ENCODE measurements at regions not wholly inside any gene's neighbourhood (a gene's known extent, or its start where the extent isn't known, plus 50 kb on each side); places are given as distances from the start of the nearest gene placed in this dataset.

GRCh38 chr13:50685491-50685890 lies 158.0 kb downstream of the DLEU7 start:
- peak; percentile 84 to 89 (median 87) for DNase-seq
- TF ChIP-seq POLR2A (IDR thresholded peaks at IDR 0.05), result no peak
- no peak for TF ChIP-seq CTCF (IDR thresholded peaks at IDR 0.05)
- WGBS, 4 donors, result 9 to 16% (median 12%) methylated on average over 3 of the region's 3 CpGs
- Histone ChIP-seq H3K4me1 (peaks cover 5 to 47% (median 34%) of the 10 kb centered on the region in 12 donors), H3K36me3 (no peaks in the 10 kb centered on the region), H3K27me3 (no peaks in the 10 kb centered on the region), H3K4me3 (peak overlapping the region in 1 of 12 donors; percentile 9), H3K9me3 (no peaks in the 10 kb centered on the region), H3K27ac (peak overlapping the region; percentile 28 to 91 (median 78))
- intact Hi-C loops (cut with DNase I), result loop anchor here in 6 of 10 donors (5.0 to 10.0 kb wide), 3 partner anchors 88 to 101 kb away; no protein-coding TSS in a partner anchor
- ATAC-seq, result peak; percentile 78 to 90 (median 82)

DNA sequence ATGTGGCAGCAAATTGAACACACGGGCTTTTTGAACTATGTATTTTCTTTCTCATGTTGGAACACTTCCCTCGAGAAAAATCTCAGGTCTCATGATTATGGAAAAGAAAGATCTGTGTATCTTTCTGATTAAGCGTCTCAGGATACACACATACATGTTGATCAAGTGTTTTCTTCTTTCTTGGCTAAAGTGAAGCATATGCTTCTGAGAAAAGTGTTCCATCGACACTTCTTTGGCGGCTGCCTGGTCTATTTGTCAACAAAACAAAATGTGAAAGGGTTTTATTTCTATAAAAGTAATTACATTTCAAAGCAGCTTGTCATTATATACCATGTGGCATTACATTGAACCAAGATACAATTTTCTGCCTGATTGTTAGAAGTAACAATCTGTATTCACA lies 157.5 kb downstream of the DLEU7 start:
- DNase-seq, result no peak
- Histone ChIP-seq H3K36me3 (no peaks in the 10 kb centered on the region), H3K4me3 (peak overlapping the region in 1 of 12 donors; percentile 9), H3K27ac (peak overlapping the region; percentile 28 to 91 (median 78)), H3K4me1 (peaks cover 5 to 52% (median 35%) of the 10 kb centered on the region in 12 donors), H3K27me3 (no peaks in the 10 kb centered on the region), H3K9me3 (no peaks in the 10 kb centered on the region)
- TF ChIP-seq POLR2A (IDR thresholded peaks at IDR 0.05), result no peak
- TF ChIP-seq CTCF (IDR thresholded peaks at IDR 0.05), result no peak
- intact Hi-C loops (cut with DNase I), result loop anchor here in 6 of 10 donors (5.0 to 10.0 kb wide), 3 partner anchors 89 to 101 kb away; no protein-coding TSS in a partner anchor
- no peak for ATAC-seq
- WGBS, 4 donors, result 19 to 34% (median 29%) methylated on average over 5 of the region's 5 CpGs

DNA sequence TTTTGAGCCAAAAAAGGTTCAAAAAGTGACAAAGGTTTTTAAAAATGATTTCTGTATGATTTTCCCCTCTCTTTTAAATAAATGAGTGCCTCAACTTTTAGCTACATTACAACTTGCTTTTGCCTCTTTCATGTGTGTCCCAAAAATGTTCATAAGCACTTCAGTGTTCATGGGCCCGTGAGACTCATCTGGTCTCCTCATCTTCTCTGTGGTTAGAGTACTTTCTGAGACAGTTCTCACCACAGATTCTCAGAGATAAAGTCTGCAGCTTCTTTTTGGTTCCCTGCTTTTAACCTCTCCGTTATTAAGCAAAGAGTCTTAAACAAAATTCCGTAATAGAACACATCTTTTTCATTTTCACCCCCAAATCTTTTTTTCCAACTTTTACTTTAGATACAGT lies 156.9 kb downstream of the DLEU7 start:
- Histone ChIP-seq H3K27ac (peak overlapping the region in 11 of 12 donors; percentile 2 to 91 (median 78)), H3K36me3 (no peaks in the 10 kb centered on the region), H3K27me3 (no peaks in the 10 kb centered on the region), H3K9me3 (no peaks in the 10 kb centered on the region), H3K4me1 (peaks cover 5 to 58% (median 40%) of the 10 kb centered on the region in 12 donors), H3K4me3 (no peak overlapping the region)
- intact Hi-C loops (cut with DNase I), result loop anchor here in 6 of 10 donors (5.0 to 10.0 kb wide), 3 partner anchors 89 to 102 kb away; no protein-coding TSS in a partner anchor
- ATAC-seq, result no peak
- TF ChIP-seq POLR2A (IDR thresholded peaks at IDR 0.05), result no peak
- TF ChIP-seq CTCF (IDR thresholded peaks at IDR 0.05), result no peak
- no peak for DNase-seq
- 74 to 88% (median 83%) methylated on average over 3 of the region's 3 CpGs for WGBS, 4 donors

DNA sequence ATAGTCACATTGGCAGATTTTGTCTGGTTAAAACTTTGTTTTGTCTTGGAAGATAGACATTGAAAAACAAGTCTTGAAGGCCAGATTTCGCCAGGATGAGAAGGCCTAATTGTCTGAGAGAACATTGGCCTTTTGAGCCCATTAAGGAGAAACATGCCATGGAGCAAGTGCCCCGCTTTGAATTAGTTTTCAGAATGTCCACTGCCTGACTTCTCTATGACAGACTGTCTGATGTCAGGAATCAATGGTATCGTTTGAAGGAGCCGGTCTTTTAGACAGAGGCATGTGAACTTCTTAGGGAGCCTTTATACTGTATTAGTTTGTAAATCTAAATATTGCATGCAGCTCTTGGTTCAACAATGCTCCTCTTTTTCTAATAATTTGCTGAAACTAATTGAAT lies 155.9 kb downstream of the DLEU7 start:
- Histone ChIP-seq H3K4me3 (no peak overlapping the region), H3K27me3 (no peaks in the 10 kb centered on the region), H3K27ac (no peak overlapping the region), H3K9me3 (no peaks in the 10 kb centered on the region), H3K4me1 (peaks cover 5 to 65% (median 46%) of the 10 kb centered on the region in 12 donors), H3K36me3 (no peaks in the 10 kb centered on the region)
- TF ChIP-seq CTCF (IDR thresholded peaks at IDR 0.05) (no peak), POLR2A (IDR thresholded peaks at IDR 0.05) (no peak)
- 92 to 97% (median 96%) methylated on average over 4 of the region's 4 CpGs for WGBS, 4 donors
- intact Hi-C loops (cut with DNase I), result loop anchor here in 6 of 10 donors (5.0 to 10.0 kb wide), 3 partner anchors 90 to 103 kb away; no protein-coding TSS in a partner anchor
- ATAC-seq (no peak), DNase-seq (no peak)

Data from heart left ventricle (tissue), 16 donors.